B cell (primary cell): ENCODE measurements at regions not wholly inside any gene's neighbourhood (a gene's known extent, or its start where the extent isn't known, plus 50 kb on each side); places are given as distances from the start of the nearest gene placed in this dataset.

Experiments
- ATAC-seq: fragments of 200-7000 bp; cut with Tn5 transposase; one replicate; pipeline ENCODE4 v1.10.0; 2021; ENCODE audit warnings: low read depth, mild to moderate bottlenecking, moderate number of reproducible peaks, moderate library complexity
- CTCF ChIA-PET: fragments of 350-600 bp; sonication (Branson Sonifier 250); formaldehyde crosslinking; loops from one replicate; lab custom pipeline; 2021; ENCODE audit warnings: antibody characterized with exemption, inconsistent platforms; lab: Charles Lee
- POLR2A ChIA-PET: fragments of 350-600 bp; sonication (Branson Sonifier 250); formaldehyde crosslinking; loops from one replicate; lab custom pipeline; 2021; ENCODE audit warnings: antibody characterized with exemption; lab: Charles Lee
- DNase-seq: peaks from one replicate; pipeline ENCODE4 v3.0.0; 2013
- H2AFZ ChIP-seq: 2 replicates; pipeline ENCODE4 v1.6.1; 2012; ENCODE audit warnings: mild to moderate bottlenecking, low read depth, low read length; ENCODE audit not compliant: insufficient read depth, poor library complexity, severe bottlenecking
- H3K27ac ChIP-seq, 2 donors: 1 replicate in 1 of 2; 2 replicates in 1 of 2; pipeline ENCODE4 v1.5.1; 2012 to 2013; ENCODE audit warnings: low read length in 2 of 2, mild to moderate bottlenecking in 2 of 2, moderate library complexity in 1 of 2
- H3K27me3 ChIP-seq, 4 experiments: fragments of 200-600 bp in 1 of 4; sonication (generic) in 1 of 4; replicated peaks in 1 of 4; 1 replicate in 2 of 4; 2 replicates in 2 of 4; pipeline versions ENCODE4 v1.6.1 to v1.7.0; 2013 to 2016; ENCODE audit warnings: low read length in 3 of 4, mild to moderate bottlenecking in 2 of 4, mixed read lengths in 1 of 4, moderate library complexity in 1 of 4; ENCODE audit not compliant: insufficient read depth in 4 of 4, control insufficient read depth in 3 of 4; ENCODE audit errors: control extremely low read depth in 1 of 4
- H3K36me3 ChIP-seq, 2 experiments: replicated peaks in 1 of 2; 1 replicate in 1 of 2; 2 replicates in 1 of 2; pipeline versions ENCODE4 v1.6.1 to v1.7.1; 2013; ENCODE audit warnings: low read length in 1 of 2; ENCODE audit not compliant: insufficient read depth in 2 of 2, control insufficient read depth in 1 of 2; ENCODE audit errors: control extremely low read depth in 1 of 2, extremely low read depth in 1 of 2
- H3K4me1 ChIP-seq, 2 donors: fragments of 200-600 bp in 1 of 2; sonication (generic) in 1 of 2; 1 replicate in 1 of 2; 2 replicates in 1 of 2; pipeline versions ENCODE4 v1.5.1 to v1.6.1; 2013 to 2017; ENCODE audit warnings: low read length in 2 of 2; ENCODE audit not compliant: control insufficient read depth in 2 of 2, insufficient read depth in 2 of 2
- H3K4me2 ChIP-seq: replicated peaks from 2 replicates; pipeline ENCODE3; 2012; ENCODE audit warnings: mild to moderate bottlenecking, low read depth, low read length; ENCODE audit not compliant: poor library complexity, severe bottlenecking
- H3K4me3 ChIP-seq, 5 experiments: fragments of 200-600 bp in 1 of 5; sonication (generic) in 1 of 5; 1 replicate in 3 of 5; 2 replicates in 2 of 5; pipeline versions ENCODE4 v1.5.1 to v1.7.0; 2011 to 2016; ENCODE audit warnings: low read length in 4 of 5, mild to moderate bottlenecking in 4 of 5, low read depth in 2 of 5, control low read depth in 1 of 5, moderate library complexity in 1 of 5; ENCODE audit not compliant: insufficient read depth in 1 of 5; ENCODE audit errors: control extremely low read depth in 1 of 5, extremely low read depth in 1 of 5
- H3K79me2 ChIP-seq: fragments of 200-600 bp; sonication (generic); one replicate; pipeline ENCODE4 v1.6.0; 2016; ENCODE audit warnings: low read length; ENCODE audit not compliant: control insufficient read depth, insufficient read depth
- H3K9ac ChIP-seq: fragments of 200-600 bp; sonication (generic); 2 replicates; pipeline ENCODE4 v1.6.1; 2017; ENCODE audit warnings: mild to moderate bottlenecking, low read length, moderate library complexity
- H3K9me3 ChIP-seq, 3 donors: one replicate each; pipeline versions ENCODE4 v1.6.1 to v1.7.1; 2013; ENCODE audit warnings: low read length in 2 of 3; ENCODE audit not compliant: control insufficient read depth in 2 of 3, insufficient read depth in 1 of 3; ENCODE audit errors: control extremely low read depth in 1 of 3
- H4K20me1 ChIP-seq: 2 replicates; pipeline ENCODE4 v1.6.0; 2012; ENCODE audit warnings: mild to moderate bottlenecking, low read length; ENCODE audit not compliant: insufficient read depth, control insufficient read depth, poor library complexity, severe bottlenecking
- H3K27ac Mint-ChIP-seq: one replicate; pipeline ENCODE4 v1.8.0; 2021; ENCODE audit warnings: mixed read lengths
- H3K27me3 Mint-ChIP-seq: one replicate; pipeline ENCODE4 v1.8.0; 2021; ENCODE audit warnings: mixed read lengths
- H3K4me1 Mint-ChIP-seq: one replicate; pipeline ENCODE4 v1.8.0; 2021; ENCODE audit warnings: mixed read lengths
- H3K4me3 Mint-ChIP-seq: one replicate; pipeline ENCODE4 v1.8.0; 2021; ENCODE audit warnings: mixed read lengths
- H3K9me3 Mint-ChIP-seq: one replicate; pipeline ENCODE4 v1.8.0; 2022; ENCODE audit warnings: mixed read lengths; ENCODE audit not compliant: insufficient read depth
- EZH2 ChIP-seq: IDR thresholded peaks from 2 replicates; pipeline ENCODE4 v1.6.1; 2012; ENCODE audit warnings: borderline replicate concordance, low read depth, mild to moderate bottlenecking, moderate library complexity, low read length; ENCODE audit not compliant: insufficient read depth, poor library complexity, severe bottlenecking
- WGBS: methylation state at CpG from one replicate; pipeline ENCODE4 v1.1.5; 2013; ENCODE audit warnings: missing lambda C conversion rate; ENCODE audit not compliant: insufficient coverage; 5-methylcytosine and 5-hydroxymethylcytosine counted together
- intact Hi-C: fragments of 100-400 bp; cut with micrococcal nuclease; formaldehyde crosslinking; loops from one replicate; pipeline ENCODE4 v1.10.0; 2022
- TF ChIP-seq, protein P1 (sequence below): fragments of 200-600 bp; IDR thresholded peaks from one replicate; pipeline ENCODE4 v1.8.0; 2022; ENCODE audit warnings: antibody characterized with exemption, mild to moderate bottlenecking

DNA sequence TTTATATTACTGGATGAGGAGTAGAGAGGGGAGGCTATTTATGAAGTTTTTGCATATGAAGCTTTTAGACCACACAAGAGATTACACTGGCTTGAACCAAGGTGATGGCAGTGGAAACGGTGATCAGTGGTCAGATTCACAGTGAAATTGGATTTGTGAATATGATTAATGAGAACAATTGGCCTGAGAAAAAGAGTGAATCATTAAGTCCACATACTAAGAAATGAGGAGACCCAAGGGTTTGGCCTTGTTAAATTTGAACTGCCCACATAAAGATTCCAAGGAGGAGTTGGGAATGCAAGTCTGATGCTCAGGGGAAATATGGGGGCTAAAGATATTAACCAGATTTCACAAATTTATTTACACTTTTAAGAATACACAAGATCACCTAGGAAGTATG lies 155.3 kb upstream of the ADGRL3 start:
- no peak for ATAC-seq
- POLR2A ChIA-PET: no interaction called here

DNA sequence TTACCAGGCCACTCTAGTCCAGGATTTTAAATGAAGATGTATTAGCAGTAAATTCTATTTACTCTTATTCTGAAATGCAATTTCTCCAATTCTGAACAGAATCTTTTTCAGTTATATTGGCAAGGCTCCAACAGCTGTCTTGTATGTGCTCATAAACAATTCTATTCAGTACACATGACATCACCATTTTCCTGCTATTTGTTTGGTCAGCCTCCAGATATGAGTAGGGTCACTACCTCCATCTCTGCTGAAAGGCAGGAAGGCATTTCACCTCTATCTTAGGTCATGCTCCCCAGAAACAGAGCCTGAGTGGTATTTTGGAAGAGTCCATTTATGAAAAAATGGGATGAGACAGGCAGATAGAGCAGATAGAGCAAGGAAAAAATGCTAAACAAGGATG lies 151.1 kb upstream of the ADGRL3 start:
- H3K4me3 ChIP-seq: no peak overlapping the region
- no peaks in the 10 kb centered on the region for H3K27me3 ChIP-seq
- H3K79me2 ChIP-seq: no peaks in the 10 kb centered on the region
- intact Hi-C loops: no loop called here
- Mint-ChIP-seq H3K27ac (no peak overlapping the region), H3K9me3 (peaks cover 11% of the 10 kb centered on the region), H3K4me3 (no peak overlapping the region), H3K27me3 (no peaks in the 10 kb centered on the region), H3K4me1 (no peaks in the 10 kb centered on the region)
- H3K27ac ChIP-seq: no peak overlapping the region
- no peaks in the 10 kb centered on the region for H3K4me1 ChIP-seq
- DNase-seq: no peak
- TF ChIP-seq, protein P1, sequence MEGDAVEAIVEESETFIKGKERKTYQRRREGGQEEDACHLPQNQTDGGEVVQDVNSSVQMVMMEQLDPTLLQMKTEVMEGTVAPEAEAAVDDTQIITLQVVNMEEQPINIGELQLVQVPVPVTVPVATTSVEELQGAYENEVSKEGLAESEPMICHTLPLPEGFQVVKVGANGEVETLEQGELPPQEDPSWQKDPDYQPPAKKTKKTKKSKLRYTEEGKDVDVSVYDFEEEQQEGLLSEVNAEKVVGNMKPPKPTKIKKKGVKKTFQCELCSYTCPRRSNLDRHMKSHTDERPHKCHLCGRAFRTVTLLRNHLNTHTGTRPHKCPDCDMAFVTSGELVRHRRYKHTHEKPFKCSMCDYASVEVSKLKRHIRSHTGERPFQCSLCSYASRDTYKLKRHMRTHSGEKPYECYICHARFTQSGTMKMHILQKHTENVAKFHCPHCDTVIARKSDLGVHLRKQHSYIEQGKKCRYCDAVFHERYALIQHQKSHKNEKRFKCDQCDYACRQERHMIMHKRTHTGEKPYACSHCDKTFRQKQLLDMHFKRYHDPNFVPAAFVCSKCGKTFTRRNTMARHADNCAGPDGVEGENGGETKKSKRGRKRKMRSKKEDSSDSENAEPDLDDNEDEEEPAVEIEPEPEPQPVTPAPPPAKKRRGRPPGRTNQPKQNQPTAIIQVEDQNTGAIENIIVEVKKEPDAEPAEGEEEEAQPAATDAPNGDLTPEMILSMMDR: no peak
- TF ChIP-seq EZH2: no peak
- H3K4me2 ChIP-seq: no peak overlapping the region
- no peak overlapping the region for H3K9ac ChIP-seq
- H3K9me3 ChIP-seq: peaks cover 0 to 4% (median 0%) of the 10 kb centered on the region in 3 donors
- no peaks in the 10 kb centered on the region for H4K20me1 ChIP-seq
- no peak overlapping the region for H2AFZ ChIP-seq
- POLR2A ChIA-PET: no interaction called here
- H3K36me3 ChIP-seq: no peaks in the 10 kb centered on the region
- CTCF ChIA-PET: no interaction called here
- ATAC-seq: no peak

More for the DNA sequence above, 155.3 kb upstream of the ADGRL3 start:
- Mint-ChIP-seq H3K4me3 (no peak overlapping the region), H3K9me3 (peaks cover 12% of the 10 kb centered on the region), H3K4me1 (no peaks in the 10 kb centered on the region), H3K27me3 (no peaks in the 10 kb centered on the region), H3K27ac (no peak overlapping the region)
- Histone ChIP-seq H3K36me3 (no peaks in the 10 kb centered on the region), H3K27ac (no peak overlapping the region), H4K20me1 (no peaks in the 10 kb centered on the region), H3K27me3 (no peaks in the 10 kb centered on the region), H3K4me2 (no peak overlapping the region), H3K9ac (no peak overlapping the region), H3K9me3 (peaks cover 0 to 4% (median 0%) of the 10 kb centered on the region in 3 donors), H2AFZ (no peak overlapping the region), H3K4me1 (no peaks in the 10 kb centered on the region), H3K79me2 (no peaks in the 10 kb centered on the region), H3K4me3 (no peak overlapping the region)
- CTCF ChIA-PET: no interaction called here
- intact Hi-C loops: no loop called here
- no CpG with 5 or more reads among the region's 1 CpG for WGBS
- TF ChIP-seq, protein P1: no peak
- no peak for TF ChIP-seq EZH2
- DNase-seq: no peak
